Panc1 (cell line): ENCODE measurements at regions not wholly inside any gene's neighbourhood (a gene's known extent, or its start where the extent isn't known, plus 50 kb on each side); places are given as distances from the start of the nearest gene placed in this dataset.

Experiments
- CTCF ChIP-seq: fragments of 450-650 bp; IDR thresholded peaks from 2 replicates; pipeline ENCODE4 v1.5.1; 2017; ENCODE audit warnings: mild to moderate bottlenecking
- POLR2AphosphoS5 ChIP-seq: IDR thresholded peaks from 2 replicates; pipeline ENCODE4 v1.6.1; 2012; ENCODE audit warnings: mild to moderate bottlenecking, low read depth, low read length, moderate library complexity

GRCh38 chr20:16191496-16191895 is 381.8 kb downstream of the KIF16B start:
- TF ChIP-seq CTCF (no peak), POLR2AphosphoS5 (no peak)
